ENCODE measurements at regions not wholly inside any gene's neighbourhood (a gene's known extent, or its start where the extent isn't known, plus 50 kb on each side); places are given as distances from the start of the nearest gene placed in this dataset.
"Not testable (repeated sequence)": the region's sequence is repeated elsewhere in the genome, so short reads cannot be mapped to it uniquely, and the experiment has no call there.

DNA sequence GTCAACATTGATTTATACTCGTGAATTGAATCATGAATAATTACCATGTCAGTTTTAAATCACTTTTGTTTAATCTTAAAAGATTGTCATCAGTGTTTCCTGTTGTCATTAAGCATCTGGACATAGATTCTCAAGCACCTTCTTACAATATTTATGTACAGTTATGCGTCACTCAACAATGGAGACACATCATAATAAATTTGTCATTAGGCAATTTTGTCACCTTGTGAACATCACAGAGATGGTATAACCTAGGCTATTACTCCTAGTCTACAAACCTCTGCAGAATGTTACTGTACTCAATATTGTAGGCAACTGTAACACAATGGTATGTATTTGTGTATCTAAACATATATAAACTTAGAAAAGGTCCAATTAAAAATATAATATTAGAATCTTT, 2130.9 kb upstream of the PCDH20 start:
- no peak for DNase-seq (ENCODE audit: low read depth)

DNA sequence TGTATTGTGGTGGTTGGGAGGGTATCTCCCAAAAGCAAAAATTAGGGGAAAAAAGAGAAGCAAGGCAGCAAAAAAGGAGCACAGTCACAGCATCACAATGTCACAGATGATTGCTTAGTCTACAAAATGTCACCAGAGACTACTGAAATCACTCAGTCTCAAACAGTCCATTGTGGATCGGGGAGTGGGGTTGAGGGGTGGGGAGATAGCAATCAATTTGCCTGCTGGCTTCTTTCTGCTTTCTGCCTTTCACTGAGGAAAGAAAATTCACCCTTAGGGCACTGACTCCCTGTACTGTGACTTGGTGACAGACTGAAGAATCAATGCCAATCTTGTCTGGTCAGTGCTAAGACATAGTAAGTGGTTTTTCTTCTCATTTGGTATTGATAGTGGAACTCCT, 2127.1 kb upstream of the PCDH20 start:
- no peak for DNase-seq (ENCODE audit: low read depth)

DNA sequence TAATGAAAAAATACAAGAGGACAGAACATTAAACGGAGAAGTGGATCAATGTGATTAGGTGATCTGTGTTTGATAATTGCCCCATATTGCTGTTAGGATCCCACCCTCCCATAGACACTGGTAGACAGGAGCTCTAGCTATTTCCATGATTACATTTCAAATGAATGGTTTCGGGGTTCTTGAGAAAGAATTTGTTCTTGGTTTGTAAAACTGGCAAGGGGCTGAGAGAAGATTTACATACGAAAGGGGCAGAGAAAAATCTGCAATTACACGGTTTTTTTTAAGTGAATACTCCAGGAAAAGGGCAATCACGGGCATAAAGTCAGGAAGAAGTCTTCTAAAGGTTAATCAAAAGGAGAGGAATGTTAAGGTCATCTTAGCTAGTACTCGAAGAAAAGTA, 2125.7 kb upstream of the PCDH20 start:
- no peak for DNase-seq (ENCODE audit: low read depth)

DNA sequence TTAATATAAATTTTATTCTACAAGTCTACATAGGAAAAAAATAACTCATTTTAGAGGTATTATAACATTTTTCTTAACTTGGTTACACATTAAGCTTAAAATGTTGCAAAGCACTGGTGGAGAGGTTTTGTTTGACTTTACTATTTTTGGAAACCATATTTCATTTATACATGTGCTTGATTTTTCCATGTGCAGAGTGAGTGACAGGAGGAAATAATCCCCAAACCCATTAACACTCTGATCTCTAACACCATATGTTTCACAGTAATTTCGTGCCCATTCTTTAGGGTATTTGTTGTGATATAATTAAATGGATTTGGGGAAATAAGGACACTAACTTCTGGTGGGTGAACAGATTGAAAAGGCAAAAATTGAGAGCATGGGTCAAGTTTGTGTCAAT, 2124.4 kb upstream of the PCDH20 start:
- DNase-seq (ENCODE audit: low read depth): no peak

DNA sequence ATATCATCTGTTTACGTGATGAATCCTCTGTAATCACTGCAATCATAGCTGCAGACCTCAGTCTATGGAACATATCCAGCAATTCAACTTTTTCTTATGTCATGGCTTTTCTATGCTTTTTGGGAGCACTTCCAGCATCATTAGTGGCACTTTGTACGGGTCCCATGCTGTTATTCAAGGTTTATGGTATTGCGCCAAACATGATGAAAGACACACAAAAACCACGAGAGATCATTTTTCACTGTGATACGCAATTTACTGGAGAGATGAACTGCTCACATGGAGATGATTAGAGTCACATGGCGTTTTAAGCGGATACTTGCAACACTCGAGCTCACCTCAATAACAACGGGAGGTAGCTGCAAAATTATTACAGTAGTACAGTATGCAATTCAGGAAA, 2101.7 kb upstream of the PCDH20 start:
- DNase-seq (ENCODE audit: low read depth): peak; percentile 31

DNA sequence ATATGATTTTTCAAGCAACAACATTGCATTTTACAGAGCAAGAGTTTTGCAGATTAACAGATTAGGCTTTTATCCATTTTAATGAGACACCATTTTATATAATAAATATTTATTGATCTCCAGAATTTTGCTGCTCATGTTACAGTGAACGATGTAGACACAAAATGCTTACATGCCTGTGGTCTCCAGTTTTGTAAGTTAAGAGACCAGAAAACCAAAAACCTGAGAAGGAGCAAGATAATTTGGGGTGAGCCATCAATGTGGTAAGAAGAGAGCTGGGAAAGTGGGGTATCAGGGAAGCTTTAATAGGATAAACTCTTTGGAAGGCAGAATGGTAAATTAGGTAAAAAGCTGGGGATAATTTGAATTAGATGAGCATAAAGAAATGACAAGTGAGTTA, 2100.5 kb upstream of the PCDH20 start:
- DNase-seq (ENCODE audit: low read depth): no peak

DNA sequence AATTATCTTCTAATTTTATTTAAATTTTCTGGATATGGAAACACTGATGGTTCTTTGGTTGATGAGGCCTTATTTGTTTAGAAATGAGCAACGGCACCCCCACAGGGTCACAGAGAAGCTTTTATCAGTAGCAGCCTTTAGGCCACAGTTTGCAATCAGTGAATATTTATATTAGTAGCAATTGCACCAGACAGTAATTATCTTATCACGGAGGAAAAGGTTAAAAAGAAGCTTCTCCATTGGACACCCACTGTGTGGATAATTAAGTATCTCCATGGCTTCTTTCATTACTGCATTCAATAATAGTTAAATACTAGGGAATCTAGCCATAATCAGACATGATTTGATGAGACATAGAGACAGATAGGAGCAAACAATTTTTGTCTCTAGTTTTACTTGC, 2099.2 kb upstream of the PCDH20 start:
- no peak for DNase-seq (ENCODE audit: low read depth)

DNA sequence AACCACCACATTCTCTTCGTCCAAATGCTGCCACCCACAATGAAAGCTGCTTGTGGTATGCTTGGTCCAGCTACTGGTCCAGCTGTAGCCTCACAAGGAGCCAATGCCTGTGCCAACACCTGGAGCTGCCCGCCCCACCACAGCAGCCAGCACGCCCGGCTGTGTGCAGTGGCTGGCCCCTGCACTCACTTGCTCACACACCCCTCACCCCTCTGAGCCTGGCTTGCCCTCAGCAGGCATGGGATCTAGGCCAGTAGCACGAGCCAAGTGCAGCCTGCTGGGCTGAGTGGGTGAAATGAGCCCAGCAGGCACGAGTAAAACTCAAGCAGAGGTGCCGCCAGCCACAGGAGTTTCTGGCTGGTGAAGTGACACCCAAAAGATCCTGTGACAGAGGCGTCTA, 2096.4 kb upstream of the PCDH20 start:
- DNase-seq (ENCODE audit: low read depth): no peak

DNA sequence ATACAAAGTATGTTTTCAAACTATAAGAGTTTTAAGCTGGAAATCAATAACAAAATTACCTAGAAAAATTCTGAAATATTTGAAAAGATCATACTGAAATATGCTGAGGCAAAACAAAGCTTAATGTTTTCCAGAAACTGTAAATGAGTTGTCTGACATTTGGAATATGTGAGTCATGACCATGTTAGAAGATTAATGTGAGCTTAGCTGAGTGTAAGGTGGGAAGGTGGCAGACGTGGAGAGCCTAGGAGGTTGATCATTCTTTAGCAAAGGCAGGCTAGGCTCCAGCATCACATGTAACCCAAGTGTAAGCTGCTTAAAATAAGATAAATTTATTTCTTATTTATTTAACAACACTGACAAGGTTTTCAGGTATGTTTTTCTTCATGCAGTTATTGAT, 2086.1 kb upstream of the PCDH20 start:
- peak; percentile 27 for DNase-seq (ENCODE audit: low read depth)

DNA sequence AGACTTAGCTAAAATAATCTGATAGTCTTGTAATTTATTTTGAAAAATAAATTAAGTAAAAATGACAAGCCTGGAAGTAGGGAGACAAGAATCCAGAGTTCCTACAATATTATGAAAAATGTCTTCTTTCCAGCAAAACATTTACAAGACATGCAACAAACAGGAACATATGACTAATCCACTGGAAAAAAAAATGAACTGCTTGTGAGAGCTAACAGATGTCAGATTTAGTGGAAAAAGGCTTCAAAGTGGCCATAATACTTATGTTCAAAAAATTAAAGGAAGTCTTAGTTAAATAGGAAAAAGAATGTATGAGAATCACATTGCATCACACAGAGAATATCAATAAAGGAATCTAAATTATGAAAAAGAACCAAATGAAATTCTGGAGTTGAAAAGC, 2082.0 kb upstream of the PCDH20 start:
- peak; percentile 52 for DNase-seq (ENCODE audit: low read depth)

DNA sequence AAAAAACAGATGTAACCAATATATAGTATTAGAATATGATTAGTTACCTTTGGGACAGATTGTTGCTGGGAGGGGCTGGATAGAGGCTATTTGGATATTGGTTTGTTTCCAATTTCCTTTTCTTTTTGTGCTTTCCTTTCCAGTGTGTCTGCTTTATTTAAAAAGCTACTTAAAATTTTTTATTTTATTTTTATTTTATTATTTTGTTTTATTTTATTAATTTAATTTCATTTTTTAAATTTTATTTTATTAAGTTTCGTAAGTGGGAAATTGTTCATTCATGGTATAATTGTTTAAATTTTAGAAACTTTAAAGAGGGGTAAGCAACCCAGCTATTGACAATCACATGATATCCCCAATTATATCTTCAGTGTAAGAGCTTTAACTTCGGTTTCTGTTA, 2077.0 kb upstream of the PCDH20 start:
- no peak for DNase-seq (ENCODE audit: low read depth)

DNA sequence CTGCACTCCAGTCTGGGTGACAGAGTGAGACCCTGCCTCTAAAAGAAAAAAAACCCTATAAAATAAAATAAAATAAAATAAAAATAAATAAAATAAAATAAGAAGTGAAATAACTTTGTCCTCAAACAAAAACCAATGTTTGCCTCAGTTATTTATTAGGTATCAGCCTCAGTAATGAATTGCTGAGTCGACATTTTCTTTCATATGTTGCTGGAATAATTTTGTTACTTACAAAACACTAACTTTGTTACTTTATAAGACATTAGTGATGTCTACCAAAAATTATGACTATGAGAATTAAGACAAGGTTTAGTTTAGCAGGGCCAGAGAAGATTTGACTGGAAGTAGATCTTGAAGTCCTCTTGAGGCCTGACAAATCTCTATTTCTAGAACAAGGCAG, 2074.5 kb upstream of the PCDH20 start:
- no peak for DNase-seq (ENCODE audit: low read depth)

DNA sequence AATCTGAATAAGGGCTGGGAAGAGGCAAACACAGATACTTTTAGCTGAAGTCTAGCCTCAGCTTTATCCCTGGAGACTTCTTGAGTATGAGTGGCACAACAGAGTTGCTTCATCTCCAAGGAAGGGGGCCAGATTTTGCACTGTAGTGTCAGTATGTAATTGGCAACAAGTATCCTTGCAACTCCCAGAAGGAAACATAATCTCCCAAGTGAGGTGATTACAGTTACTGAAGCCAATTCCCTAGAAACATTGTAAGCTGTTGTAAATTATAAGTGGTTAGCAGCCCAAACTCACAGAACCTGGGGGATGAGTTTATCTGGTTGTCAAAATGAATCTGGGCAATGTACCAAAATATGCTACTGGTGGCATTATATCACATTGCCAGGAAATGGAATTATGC, 2065.7 kb upstream of the PCDH20 start:
- DNase-seq (ENCODE audit: low read depth): peak; percentile 79

DNA sequence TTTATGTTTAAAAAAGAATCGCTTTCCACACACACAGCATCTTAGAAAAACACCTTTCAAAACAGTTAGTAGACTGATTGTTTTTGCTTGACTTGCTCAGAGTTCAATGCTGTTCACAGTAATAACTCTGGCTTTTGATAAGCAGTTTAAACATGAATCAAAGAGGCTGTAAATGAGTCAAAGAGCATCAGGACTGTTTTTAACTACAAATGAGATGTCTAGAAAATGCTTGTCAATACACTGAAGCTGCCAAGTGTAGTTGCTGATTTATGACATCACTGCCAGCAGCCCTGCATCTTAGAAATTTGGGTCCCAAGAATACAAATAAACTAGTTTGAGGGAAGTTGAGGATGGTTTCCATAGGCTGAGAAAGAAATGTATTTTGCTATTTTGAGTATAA, 2057.1 kb upstream of the PCDH20 start:
- DNase-seq (ENCODE audit: low read depth): no peak

DNA sequence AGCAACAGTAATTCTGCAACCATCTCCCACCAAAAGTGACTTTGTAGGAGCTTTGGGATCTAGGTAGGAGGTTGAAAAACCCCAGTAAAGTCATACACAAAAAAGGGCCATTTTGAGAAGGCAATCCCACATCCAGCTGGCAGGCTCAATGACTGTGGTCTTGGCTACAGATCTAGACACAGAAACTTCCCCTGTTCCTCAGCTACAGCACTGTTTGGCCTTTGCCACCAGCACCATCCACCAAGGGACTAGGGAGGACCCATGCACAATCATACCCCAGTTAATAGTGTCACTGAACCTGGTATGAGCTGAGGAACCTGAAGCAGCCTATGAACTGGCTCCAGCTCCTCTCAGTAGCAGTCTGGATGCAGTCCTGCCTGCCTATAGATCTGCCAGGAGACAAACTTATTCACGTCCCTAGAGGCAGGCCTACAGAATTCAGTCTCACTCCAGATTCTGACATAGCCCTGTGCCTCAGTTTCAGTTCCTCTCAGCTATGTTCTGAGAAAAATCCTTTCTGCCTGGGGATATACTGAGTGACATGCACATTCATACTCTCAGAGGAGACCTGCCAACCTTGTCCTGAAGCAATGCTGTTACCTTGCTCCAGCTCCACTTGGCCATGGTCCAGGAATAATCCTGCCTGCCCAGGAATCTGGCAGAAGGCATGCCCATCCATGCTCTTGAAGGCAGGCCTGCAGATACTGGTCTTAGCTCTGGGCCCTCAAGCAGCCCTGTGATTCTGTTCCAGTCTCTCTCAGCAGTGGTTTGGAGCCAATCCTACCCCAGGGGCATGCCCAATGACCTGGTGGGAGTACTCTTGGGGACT, 2048.3 kb upstream of the PCDH20 start:
- no peak for DNase-seq (ENCODE audit: low read depth)

DNA sequence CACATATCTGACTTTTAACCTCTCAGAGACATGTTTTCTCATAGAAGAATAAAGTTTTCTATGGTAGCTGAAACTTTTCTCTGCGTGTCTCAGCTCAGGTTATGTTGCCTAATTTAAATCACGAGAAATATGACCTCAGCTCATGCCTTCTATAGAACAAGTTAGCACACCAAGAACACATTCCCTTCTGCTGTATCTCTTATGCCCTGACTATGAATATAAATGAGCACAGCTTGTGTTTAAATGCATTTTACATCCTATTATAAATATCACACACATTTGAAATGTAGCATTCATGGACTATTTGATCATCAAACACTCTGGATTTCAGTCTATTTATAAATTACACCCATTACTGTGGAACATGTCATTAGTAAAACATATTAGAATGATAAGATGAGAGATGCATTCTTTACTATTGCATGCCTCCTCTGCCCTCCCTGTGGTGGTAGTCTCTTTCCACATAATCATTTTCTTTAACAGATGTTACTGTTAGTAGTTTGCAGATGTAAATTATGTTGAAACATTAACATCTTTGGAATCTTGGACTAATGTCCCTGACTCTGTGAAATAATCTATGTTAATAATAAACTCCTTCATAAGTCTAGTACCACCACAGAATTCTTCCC, 2044.9 kb upstream of the PCDH20 start:
- DNase-seq (ENCODE audit: low read depth): peak; percentile 38

DNA sequence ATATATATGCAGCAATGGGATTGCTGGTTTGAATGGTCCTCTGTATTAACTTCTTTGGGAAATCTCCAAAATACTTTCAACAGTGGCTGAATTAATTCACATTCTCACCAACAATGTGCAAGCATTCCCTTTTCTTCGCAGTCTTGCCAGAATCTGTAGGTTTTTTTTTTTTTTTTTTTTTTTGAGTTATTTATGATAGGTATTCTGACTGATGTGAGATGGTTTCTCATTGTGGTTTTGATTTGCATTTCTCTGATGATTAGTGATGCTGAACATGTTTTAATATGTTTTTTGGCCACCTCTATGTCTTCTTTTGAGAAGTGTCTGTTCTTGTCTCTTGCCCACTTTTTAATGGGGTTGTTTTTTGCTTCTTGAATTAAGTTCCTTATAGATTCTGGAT, 2041.5 kb upstream of the PCDH20 start:
- DNase-seq (ENCODE audit: low read depth): no peak

DNA sequence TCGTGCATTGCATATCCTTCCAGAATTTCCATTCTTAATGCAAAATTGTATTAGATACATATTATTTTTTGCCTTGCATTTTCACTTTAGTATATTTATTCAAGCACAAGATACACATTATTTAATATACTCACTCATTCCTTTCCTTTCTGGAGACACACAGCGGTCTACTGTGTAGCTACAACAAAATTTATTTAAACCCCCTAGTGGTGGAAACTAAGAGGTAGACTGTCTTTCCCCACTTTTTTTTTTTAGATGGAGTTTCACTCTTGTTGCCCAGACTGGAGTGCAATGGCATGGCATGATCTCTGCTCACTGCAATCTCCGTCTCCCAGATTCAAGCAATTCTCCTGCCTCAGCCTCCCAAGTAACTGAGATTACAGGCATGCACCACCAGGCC, 2040.3 kb upstream of the PCDH20 start:
- peak; percentile 1 for DNase-seq (ENCODE audit: low read depth)

DNA sequence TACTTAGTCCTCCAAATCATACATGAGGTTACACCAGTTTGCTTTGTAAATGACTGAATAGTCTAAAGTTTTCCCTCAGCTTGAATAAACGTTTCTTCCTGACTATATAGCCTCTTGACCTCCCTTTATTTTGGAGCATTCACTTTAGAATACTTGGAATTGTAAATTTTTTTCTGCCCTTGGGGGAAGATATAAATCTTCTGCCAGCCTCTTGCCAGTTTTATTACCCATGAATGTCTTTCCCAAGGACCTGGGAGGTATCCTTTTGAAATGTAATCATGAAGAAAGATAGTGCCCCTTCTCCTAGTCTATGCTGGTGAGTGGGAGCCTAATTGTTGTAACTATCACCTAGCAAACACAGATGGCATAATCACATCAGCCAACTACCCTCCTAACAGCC, 2033.9 kb upstream of the PCDH20 start:
- peak; percentile 2 for DNase-seq (ENCODE audit: low read depth)

DNA sequence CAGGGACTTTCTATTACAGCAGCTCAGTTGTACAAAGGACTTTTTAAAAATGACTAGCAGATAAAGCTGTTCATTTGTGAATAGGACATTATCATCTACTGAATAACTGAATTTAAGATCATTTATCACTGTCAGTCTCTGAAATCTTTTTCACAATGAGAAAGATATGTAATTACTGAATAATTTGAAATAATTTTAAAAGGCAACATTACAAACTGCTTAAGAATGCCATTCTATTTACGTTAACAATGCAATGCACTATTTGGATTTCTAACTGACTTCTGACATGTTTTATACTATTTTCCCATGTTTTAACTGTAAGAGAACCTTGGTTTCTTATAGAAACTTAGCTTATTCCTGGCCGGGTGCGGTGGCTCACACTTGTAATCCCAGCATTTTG, 2033.0 kb upstream of the PCDH20 start:
- DNase-seq (ENCODE audit: low read depth): no peak

DNA sequence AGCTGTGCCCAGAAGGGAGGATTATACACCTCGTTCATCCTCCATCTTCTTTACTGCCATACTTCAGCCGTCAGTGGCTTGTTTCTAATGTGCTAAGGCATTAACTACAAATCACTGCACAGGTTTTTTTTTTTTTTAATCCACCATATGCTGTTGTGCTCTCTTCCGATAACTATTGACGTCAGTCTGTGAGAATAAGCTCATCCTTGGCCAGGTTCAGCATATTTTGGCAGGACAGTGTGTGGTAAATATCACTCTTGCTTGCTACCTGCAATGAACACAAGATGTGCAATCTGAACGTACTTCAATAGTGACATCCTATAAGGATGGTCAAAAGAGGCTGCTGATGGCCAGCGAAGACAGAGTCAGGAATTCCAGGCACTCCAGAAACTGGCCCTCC, 2030.7 kb upstream of the PCDH20 start:
- no peak for DNase-seq (ENCODE audit: low read depth)

DNA sequence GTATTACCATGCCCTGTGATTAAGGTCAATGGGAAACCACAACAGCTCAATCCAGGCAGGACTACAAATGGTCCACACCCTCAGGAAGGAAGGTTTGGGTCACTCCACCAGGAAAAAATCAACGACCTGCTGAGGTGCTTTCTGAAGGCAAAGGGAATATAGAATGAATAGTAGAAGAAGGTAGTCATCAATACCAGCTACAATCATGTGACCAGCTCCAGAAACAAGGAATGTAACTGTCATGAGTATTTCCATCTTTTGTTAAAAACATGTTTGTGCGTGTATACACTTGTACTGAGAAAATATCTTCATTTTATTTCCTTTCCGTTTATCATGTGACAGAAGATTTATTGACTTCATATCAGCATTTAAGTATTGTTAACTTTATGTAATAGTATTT, 2028.6 kb upstream of the PCDH20 start:
- not testable (repeated sequence) for DNase-seq (ENCODE audit: low read depth)

DNA sequence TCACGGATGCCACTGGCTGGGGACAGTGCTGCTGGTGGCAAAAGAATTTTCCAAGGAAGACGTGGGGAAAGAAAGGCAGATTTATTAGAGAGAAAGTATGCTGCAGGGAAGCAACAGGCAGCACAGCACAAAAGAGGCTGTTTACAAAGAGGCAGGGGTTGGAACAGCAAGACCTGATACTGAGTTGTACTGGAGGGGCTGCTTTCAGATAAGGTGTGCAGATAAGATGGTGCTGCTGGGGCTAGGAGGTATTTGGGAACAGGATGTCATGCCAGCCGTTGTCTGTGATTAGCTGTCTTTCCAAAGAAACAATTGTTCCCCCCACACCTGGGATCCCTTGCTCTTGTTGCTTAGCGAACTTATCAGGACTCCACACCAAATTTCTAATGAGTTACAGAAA, 2023.3 kb upstream of the PCDH20 start:
- DNase-seq (ENCODE audit: low read depth): peak; percentile 1

DNA sequence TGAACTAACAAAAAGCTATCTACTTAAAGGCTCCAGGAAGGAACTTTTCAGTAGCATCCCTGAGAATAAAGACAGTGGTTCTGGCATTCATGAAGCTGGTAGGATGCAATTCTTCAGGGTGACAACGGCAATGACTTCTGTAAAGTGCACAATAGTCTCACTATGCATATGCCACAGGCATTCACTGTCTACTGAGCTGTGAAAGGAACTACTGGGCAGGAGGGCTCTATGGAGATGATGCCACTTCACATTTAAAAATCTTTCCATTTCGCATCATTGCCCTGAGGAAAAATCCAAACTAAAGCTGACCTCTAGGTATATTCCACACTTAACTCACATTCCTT, 2020.6 kb upstream of the PCDH20 start:
- DNase-seq (ENCODE audit: low read depth): no peak
